Mucosa of descending colon (tissue), 3 donors: ENCODE measurements at regions not wholly inside any gene's neighbourhood (a gene's known extent, or its start where the extent isn't known, plus 50 kb on each side); places are given as distances from the start of the nearest gene placed in this dataset.

Experiments
- ATAC-seq: fragments of 200-7000 bp; cut with Tn5 transposase; one replicate; pipeline ENCODE4 v1.9.1; 2020; ENCODE audit warnings: mild to moderate bottlenecking, moderate library complexity
- DNase-seq, 3 donors: peaks; one replicate each; pipeline ENCODE4 v3.0.0-alpha.2; 2020
- H3K36me3 ChIP-seq: fragments of 200-600 bp; one replicate; pipeline ENCODE4 v1.8.0; 2021; ENCODE audit warnings: low read depth, mild to moderate bottlenecking
- H3K4me1 ChIP-seq: fragments of 200-600 bp; one replicate; pipeline ENCODE4 v1.8.0; 2021; ENCODE audit warnings: low read depth, mild to moderate bottlenecking
- H3K4me3 ChIP-seq: fragments of 200-600 bp; one replicate; pipeline ENCODE4 v1.8.0; 2021; ENCODE audit warnings: mild to moderate bottlenecking
- H3K9me3 ChIP-seq: fragments of 200-600 bp; one replicate; pipeline ENCODE4 v1.8.0; 2021; ENCODE audit warnings: mild to moderate bottlenecking
- CTCF ChIP-seq: fragments of 200-600 bp; IDR thresholded peaks from one replicate; pipeline ENCODE4 v1.8.0; 2022; ENCODE audit warnings: antibody characterized with exemption, mild to moderate bottlenecking
- intact Hi-C, 2 donors: fragments of 100-400 bp; cut with DNase I in 1 of 2; cut with micrococcal nuclease in 1 of 2; formaldehyde crosslinking; loops; one replicate each; pipeline versions ENCODE4 v1.11.0 to v1.11.1; 2022; cut with DNase I, micrococcal nuclease
- donor health status: DM: no; HTN: no; CAD: no; lungs with moderate emphysema.
- donor health status: DM: no; HTN: no; CAD: no.
- donor health status: DM: no; HTN: yes; CAD: no.

GRCh38 chrX:140057001-140057411 is 91.7 kb upstream of the CXorf66 start:
- Histone ChIP-seq H3K4me3 (no peak overlapping the region), H3K36me3 (no peaks in the 10 kb centered on the region), H3K4me1 (no peaks in the 10 kb centered on the region), H3K9me3 (no peaks in the 10 kb centered on the region)
- peak; percentile 29 for TF ChIP-seq CTCF
- DNase-seq (peak; percentile 49 to 71 (median 51)), ATAC-seq (peak; percentile 89)
- intact Hi-C loops, result no loop called here

GRCh38 chrX:140053846-140054245 is 88.5 kb upstream of the CXorf66 start:
- no peaks in the 10 kb centered on the region for H3K36me3 ChIP-seq
- no peaks in the 10 kb centered on the region for H3K9me3 ChIP-seq
- no peak overlapping the region for H3K4me3 ChIP-seq
- no peaks in the 10 kb centered on the region for H3K4me1 ChIP-seq
- DNase-seq, result no peak
- ATAC-seq, result no peak
- intact Hi-C loops, result no loop called here
- no peak for TF ChIP-seq CTCF

- ATAC-seq (no peak), DNase-seq (no peak)
- Histone ChIP-seq H3K36me3 (no peaks in the 10 kb centered on the region), H3K4me3 (no peak overlapping the region), H3K9me3 (no peaks in the 10 kb centered on the region), H3K4me1 (no peaks in the 10 kb centered on the region)
- intact Hi-C loops, result no loop called here
- TF ChIP-seq CTCF, result no peak
Observed at GRCh38 chrX:140050906-140051305, 85.6 kb upstream of the CXorf66 start.

- intact Hi-C loops, result no loop called here
- no peak for TF ChIP-seq CTCF
- no peaks in the 10 kb centered on the region for H3K9me3 ChIP-seq
- no peaks in the 10 kb centered on the region for H3K4me1 ChIP-seq
- DNase-seq (peak in 1 of 3 donors; percentile 2), ATAC-seq (peak; percentile 64)
- H3K4me3 ChIP-seq, result no peak overlapping the region
- H3K36me3 ChIP-seq, result no peaks in the 10 kb centered on the region
Observed at GRCh38 chrX:140040386-140040785, 75.1 kb upstream of the CXorf66 start.

- ATAC-seq (no peak), DNase-seq (no peak)
- H3K4me3 ChIP-seq, result no peak overlapping the region
- intact Hi-C loops, result no loop called here
- no peaks in the 10 kb centered on the region for H3K4me1 ChIP-seq
- H3K9me3 ChIP-seq, result no peaks in the 10 kb centered on the region
- H3K36me3 ChIP-seq, result no peaks in the 10 kb centered on the region
- TF ChIP-seq CTCF, result no peak
Observed at GRCh38 chrX:140038842-140039241, 73.5 kb upstream of the CXorf66 start.

- ATAC-seq, result no peak
- intact Hi-C loops, result no loop called here
- H3K9me3 ChIP-seq, result no peaks in the 10 kb centered on the region
- no peak overlapping the region for H3K4me3 ChIP-seq
- no peaks in the 10 kb centered on the region for H3K4me1 ChIP-seq
- H3K36me3 ChIP-seq, result no peaks in the 10 kb centered on the region
- no peak for DNase-seq
- TF ChIP-seq CTCF, result no peak
Observed at GRCh38 chrX:140034916-140035315, 69.6 kb upstream of the CXorf66 start.
